ENCODE measurements at regions not wholly inside any gene's neighbourhood (a gene's known extent, or its start where the extent isn't known, plus 50 kb on each side); places are given as distances from the start of the nearest gene placed in this dataset.

DNA sequence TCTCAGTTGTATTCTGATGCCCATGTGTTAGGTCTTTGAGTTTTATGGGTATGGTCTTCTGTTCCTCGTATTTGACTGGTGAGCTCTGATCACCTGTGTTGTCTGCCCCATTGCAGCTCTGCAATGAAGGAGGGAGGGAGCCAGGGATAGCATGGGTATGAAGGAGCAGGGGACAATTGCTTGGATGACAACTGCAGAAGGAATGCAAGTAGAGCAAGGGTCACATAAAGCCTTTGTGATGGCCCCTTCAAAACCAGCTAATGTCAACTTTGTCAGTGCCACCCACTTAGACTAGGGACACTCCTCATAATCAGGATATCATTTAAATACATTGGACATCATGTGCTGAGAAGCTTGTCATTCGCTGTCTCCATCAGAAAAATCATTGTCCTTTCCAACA lies 152.7 kb upstream of the MAF start:
- DNase-seq: no peak
- Histone ChIP-seq H3K27me3 (no peaks in the 10 kb centered on the region), H3K4me3 (no peak overlapping the region), H3K36me3 (no peaks in the 10 kb centered on the region), H3K9me3 (no peaks in the 10 kb centered on the region), H3K4me1 (no peaks in the 10 kb centered on the region), H3K27ac (no peak overlapping the region)
- TF ChIP-seq, protein P1, sequence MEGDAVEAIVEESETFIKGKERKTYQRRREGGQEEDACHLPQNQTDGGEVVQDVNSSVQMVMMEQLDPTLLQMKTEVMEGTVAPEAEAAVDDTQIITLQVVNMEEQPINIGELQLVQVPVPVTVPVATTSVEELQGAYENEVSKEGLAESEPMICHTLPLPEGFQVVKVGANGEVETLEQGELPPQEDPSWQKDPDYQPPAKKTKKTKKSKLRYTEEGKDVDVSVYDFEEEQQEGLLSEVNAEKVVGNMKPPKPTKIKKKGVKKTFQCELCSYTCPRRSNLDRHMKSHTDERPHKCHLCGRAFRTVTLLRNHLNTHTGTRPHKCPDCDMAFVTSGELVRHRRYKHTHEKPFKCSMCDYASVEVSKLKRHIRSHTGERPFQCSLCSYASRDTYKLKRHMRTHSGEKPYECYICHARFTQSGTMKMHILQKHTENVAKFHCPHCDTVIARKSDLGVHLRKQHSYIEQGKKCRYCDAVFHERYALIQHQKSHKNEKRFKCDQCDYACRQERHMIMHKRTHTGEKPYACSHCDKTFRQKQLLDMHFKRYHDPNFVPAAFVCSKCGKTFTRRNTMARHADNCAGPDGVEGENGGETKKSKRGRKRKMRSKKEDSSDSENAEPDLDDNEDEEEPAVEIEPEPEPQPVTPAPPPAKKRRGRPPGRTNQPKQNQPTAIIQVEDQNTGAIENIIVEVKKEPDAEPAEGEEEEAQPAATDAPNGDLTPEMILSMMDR (IDR thresholded peaks at IDR 0.05): no peak
- ATAC-seq: no peak
- intact Hi-C loops (cut with DNase I): no loop called here

- no peak for DNase-seq
- no peaks in the 10 kb centered on the region for H3K9me3 ChIP-seq
- H3K4me1 ChIP-seq: no peaks in the 10 kb centered on the region
- H3K27ac ChIP-seq: no peak overlapping the region
- ATAC-seq: no peak
- H3K4me3 ChIP-seq: no peak overlapping the region
- intact Hi-C loops (cut with DNase I): no loop called here
- H3K27me3 ChIP-seq: no peaks in the 10 kb centered on the region
- TF ChIP-seq, protein P1 (IDR thresholded peaks at IDR 0.05): no peak
- H3K36me3 ChIP-seq: no peaks in the 10 kb centered on the region
These were observed 151.9 kb upstream of the MAF start for GRCh38 chr16:79752396-79752795.

- no peak overlapping the region for H3K4me3 ChIP-seq
- no peaks in the 10 kb centered on the region for H3K9me3 ChIP-seq
- H3K4me1 ChIP-seq: no peaks in the 10 kb centered on the region
- no peak overlapping the region for H3K27ac ChIP-seq
- TF ChIP-seq, protein P1 (IDR thresholded peaks at IDR 0.05): no peak
- DNase-seq: no peak
- H3K27me3 ChIP-seq: no peaks in the 10 kb centered on the region
- intact Hi-C loops (cut with DNase I): no loop called here
- peak; percentile 14 for ATAC-seq
- H3K36me3 ChIP-seq: no peaks in the 10 kb centered on the region
These were observed 151.1 kb upstream of the MAF start for GRCh38 chr16:79751471-79752184.

DNA sequence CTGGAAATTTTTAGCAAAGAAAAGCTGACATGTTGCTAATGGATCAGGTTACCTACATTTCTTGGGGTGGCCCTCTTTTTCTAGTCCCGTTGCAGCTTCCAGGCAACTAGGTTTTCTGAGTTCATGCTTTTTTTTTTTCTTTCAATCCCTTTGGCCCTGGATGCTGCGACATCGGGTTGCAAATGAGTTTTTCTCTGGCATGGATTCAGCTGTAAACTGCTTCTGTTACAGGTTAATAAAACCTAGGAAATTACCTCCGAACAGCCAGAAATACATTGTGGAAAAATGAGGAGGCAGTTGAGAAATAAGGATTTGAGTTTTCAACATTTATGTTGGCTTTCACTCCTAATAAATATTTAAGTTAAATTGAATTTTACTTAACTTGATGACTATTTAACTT lies 149.8 kb upstream of the MAF start:
- TF ChIP-seq, protein P1 (IDR thresholded peaks at IDR 0.05): no peak
- intact Hi-C loops (cut with DNase I): no loop called here
- no peaks in the 10 kb centered on the region for H3K36me3 ChIP-seq
- H3K4me3 ChIP-seq: no peak overlapping the region
- DNase-seq: no peak
- no peak for ATAC-seq
- H3K4me1 ChIP-seq: no peaks in the 10 kb centered on the region
- no peak overlapping the region for H3K27ac ChIP-seq
- H3K27me3 ChIP-seq: no peaks in the 10 kb centered on the region
- H3K9me3 ChIP-seq: no peaks in the 10 kb centered on the region

- TF ChIP-seq, protein P1 (IDR thresholded peaks at IDR 0.05): no peak
- no peak overlapping the region for H3K4me3 ChIP-seq
- H3K9me3 ChIP-seq: no peaks in the 10 kb centered on the region
- ATAC-seq: no peak
- no peak overlapping the region for H3K27ac ChIP-seq
- H3K4me1 ChIP-seq: no peaks in the 10 kb centered on the region
- DNase-seq: no peak
- intact Hi-C loops (cut with DNase I): no loop called here
- no peaks in the 10 kb centered on the region for H3K27me3 ChIP-seq
- H3K36me3 ChIP-seq: no peaks in the 10 kb centered on the region
These were observed 148.1 kb upstream of the MAF start for GRCh38 chr16:79748629-79749028.

GRCh38 chr16:79747688-79748087 lies 147.2 kb upstream of the MAF start:
- Histone ChIP-seq H3K4me3 (no peak overlapping the region), H3K27me3 (no peaks in the 10 kb centered on the region), H3K36me3 (no peaks in the 10 kb centered on the region), H3K9me3 (no peaks in the 10 kb centered on the region), H3K27ac (no peak overlapping the region), H3K4me1 (no peaks in the 10 kb centered on the region)
- intact Hi-C loops (cut with DNase I): no loop called here
- DNase-seq (no peak), ATAC-seq (no peak)
- TF ChIP-seq, protein P1 (IDR thresholded peaks at IDR 0.05): no peak

Measured in upper lobe of right lung (tissue), 1 donor.